GM21515 (cell line): ENCODE measurements at regions not wholly inside any gene's neighbourhood (a gene's known extent, or its start where the extent isn't known, plus 50 kb on each side); places are given as distances from the start of the nearest gene placed in this dataset.

Experiments used
- ATAC-seq: cut with Tn5 transposase; IDR thresholded peaks from one replicate; pipeline ENCODE4 v1.9.1; 2021; ENCODE audit not compliant: unreplicated experiment

- ATAC-seq = no peak
Measured at GRCh38 chr7:153006452-153006851, 246.9 kb downstream of the ACTR3B start.

DNA sequence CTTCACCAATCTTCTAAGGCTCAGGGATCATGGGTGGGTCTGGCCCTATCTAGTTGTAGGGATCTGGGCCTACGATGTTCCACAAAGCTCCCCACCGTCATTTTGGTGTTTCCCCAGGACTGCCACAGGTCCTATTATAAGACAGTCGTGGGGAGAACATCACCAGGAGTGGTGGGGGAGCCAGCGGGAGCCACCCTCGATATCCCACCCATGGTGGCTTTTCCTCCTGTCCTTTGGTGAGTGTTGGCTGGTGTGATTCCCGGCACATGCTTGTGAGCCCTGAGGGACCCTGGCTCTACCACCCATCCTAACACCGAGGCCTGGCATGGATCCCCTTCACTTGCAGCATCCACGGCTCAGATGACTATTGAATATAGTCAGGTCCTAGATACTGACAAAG is 247.4 kb downstream of the ACTR3B start:
- no peak for ATAC-seq

- no peak for ATAC-seq
Measured at GRCh38 chr7:153010416-153010815, 250.9 kb downstream of the ACTR3B start.

DNA sequence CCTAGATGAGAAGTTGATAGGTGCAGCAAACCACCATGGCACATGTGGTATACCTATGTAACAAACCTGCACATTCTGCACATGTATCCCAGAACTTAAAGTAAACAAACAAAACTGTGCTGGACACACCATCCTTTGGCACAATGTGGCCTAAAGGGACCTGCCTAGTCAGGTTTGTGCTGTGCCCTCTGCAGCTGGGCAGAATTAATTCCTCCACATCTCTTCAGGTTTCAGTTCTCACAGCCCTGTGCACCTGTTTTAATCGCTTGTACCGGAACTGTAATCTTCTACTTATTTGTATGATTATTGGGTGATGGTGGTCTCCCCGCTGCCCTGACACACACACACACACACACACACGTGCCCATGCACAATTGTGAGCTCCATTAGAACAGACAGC is 252.7 kb downstream of the ACTR3B start:
- no peak for ATAC-seq

DNA sequence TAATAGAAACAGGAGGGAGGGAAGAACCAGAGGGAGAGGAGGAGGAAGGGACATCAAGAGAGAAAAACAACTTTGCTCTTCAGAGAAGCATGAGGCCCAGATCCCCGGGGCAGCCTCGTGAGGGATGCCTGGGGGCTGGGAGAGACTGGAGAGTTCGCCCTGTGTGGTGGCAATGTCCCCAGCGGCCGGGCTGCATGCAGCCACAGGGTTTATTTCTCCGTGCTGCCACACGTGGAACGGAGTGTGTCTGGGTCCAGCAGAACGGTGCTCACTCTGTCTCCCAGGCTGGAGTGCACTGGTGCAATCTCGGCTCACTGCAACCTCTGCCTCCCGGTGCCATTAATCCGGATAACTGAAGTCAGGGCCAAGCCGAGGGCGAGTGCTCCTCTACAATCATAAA is 257.7 kb downstream of the ACTR3B start:
- ATAC-seq = no peak

GRCh38 chr7:153021542-153021941 is 262.0 kb downstream of the ACTR3B start:
- ATAC-seq = no peak

DNA sequence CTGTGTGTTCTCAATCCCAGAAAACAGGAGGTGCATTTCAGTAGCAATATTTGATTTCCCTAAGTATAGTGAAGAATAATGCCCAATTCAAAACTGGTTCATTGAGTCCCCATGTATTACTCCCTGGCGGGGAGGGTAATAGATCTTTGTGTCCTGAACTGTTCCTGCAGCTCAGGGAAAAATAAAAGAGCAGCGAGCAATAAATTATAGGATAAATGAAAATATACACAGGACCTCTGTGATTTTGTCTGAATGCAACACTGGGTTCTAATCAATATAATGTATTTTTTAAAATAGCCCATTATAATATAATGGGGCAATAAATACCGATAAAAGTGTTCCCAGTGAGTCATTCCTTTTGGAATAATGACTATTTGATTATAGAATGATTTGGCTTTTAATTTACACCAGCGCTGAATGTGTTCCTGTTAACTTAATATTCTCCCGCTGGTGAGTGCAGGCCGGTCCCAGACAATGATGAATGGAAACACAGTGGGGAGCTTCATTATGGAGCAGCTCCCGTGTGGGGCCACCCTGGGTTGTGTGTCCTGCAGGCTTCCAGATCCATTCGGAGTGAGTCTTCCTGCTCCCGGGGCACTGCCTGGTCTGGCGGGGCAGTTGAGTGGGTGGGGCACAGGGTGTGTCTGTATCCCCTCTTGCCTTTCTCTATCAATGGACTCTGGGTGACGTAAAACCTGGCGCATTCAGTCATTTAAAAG is 263.1 kb downstream of the ACTR3B start:
- ATAC-seq = no peak

GRCh38 chr7:153023194-153023592 is 263.6 kb downstream of the ACTR3B start:
- no peak for ATAC-seq

DNA sequence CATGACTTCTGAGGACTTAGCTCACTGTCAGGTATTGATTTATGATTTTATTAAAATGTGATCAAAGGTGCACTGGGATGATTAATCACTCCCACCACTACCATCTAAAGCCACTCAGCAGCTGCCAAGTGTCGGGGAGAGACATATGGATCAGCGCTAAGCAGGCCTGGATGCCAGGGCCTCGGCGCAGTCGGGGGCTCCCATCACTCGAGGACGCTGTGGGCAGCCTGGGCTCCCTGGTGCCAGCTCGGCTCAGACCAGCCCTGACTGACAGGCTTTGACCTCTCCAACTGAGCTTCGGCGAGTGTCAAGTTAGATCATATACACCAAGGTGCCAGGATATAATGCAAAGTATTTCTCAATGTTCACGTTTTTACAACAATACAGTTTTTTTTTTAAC is 267.7 kb downstream of the ACTR3B start:
- no peak for ATAC-seq

GRCh38 chr7:153027904-153028303 is 268.4 kb downstream of the ACTR3B start:
- ATAC-seq = no peak

DNA sequence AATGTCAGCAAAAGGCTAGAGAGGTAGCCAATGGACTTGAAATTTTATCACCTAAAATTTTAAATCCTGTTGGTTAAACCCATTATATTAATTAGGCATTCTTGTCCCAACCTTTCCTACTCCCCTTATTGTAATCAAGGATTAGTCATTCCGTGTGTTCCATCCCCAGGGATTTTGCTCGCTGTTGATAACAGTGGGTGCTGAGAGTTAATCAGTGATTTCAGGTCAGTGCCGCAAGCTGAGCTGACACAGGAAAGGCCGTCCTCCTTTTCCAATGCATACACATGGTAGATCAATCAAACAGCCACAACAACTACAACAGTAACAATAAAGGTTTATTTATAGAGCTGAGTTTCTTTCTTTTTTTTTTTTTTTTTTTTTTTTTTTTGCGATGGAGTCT is 271.4 kb downstream of the ACTR3B start:
- ATAC-seq = no peak

- ATAC-seq = no peak
Measured at GRCh38 chr7:153034791-153035190, 275.2 kb downstream of the ACTR3B start.

DNA sequence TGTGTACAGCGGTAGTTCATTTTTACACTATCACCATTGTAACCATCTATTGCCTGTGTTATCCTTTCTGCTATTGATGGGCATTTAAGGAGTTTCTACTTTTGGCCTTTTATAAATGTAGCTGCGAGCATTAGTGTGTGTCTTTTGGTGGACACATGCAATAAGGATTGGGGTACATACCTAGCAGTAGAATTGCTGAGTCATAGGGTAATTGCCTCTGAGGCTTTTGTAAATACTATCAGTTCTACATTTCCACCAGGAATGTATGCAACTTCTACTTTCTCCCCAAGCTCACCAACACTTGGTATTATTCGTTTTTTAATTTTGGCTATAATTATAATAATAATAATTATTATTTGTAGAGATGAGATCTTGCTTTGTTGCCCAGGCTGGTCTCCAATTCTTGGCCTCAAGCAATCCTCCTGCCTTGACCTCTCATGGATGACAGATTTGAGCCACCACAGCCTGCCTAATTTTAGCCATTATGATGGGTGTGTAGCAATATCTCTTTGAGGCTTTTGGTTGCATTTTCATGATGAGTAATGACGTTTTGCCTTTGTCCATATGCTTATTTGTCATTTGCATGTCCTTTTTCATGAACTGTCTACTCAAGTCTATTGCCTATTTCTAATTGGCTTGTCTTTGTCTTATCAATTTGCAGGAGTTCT is 277.0 kb downstream of the ACTR3B start:
- no peak for ATAC-seq

GRCh38 chr7:153043440-153043839 is 283.9 kb downstream of the ACTR3B start:
- no peak for ATAC-seq

GRCh38 chr7:153044981-153045380 is 285.4 kb downstream of the ACTR3B start:
- ATAC-seq = no peak

DNA sequence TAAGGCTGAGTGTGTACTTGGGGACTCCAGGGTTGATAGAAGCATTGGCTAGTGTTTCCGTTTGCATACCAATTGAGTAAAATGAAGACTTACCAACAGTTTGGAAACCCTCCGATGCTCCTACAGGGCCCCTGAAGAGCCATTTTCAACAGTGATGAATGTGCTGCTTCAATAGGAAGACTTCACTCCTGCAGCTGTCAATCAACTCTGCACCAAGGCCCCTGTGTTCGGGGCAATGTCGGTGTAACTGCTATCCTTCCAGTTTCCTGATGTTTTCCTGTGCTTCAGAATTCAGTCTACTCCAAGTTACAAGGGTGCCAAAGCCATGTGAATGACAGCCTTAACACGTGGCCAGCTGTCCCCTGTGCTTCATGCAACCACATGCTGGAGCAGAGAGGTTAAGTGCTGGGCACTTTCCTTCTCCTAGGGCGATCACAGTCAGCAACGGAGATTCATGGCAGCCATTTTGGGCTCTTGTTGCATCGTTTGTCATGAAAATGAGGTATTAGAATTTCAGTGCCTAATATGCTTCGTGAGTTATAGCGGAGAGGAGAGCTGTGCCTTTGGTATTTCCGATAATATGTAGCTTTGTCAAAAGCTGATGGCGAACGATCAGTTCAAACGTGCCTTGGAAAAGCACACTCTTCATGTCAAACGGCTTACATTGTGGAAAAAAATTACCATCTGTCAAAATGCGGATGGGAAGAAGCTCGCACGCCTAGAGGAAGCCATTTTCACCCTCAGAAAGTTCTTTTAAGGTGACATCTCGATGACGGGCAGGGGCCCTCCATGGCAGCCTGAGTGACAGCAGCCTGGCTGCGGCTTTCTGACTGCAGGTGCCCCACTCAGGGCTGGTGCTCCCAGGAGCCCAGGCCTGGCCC is 287.8 kb downstream of the ACTR3B start:
- ATAC-seq = no peak

GRCh38 chr7:153052206-153052605 is 292.7 kb downstream of the ACTR3B start:
- no peak for ATAC-seq

GRCh38 chr7:153061910-153062528 is 302.5 kb downstream of the ACTR3B start:
- ATAC-seq = no peak

DNA sequence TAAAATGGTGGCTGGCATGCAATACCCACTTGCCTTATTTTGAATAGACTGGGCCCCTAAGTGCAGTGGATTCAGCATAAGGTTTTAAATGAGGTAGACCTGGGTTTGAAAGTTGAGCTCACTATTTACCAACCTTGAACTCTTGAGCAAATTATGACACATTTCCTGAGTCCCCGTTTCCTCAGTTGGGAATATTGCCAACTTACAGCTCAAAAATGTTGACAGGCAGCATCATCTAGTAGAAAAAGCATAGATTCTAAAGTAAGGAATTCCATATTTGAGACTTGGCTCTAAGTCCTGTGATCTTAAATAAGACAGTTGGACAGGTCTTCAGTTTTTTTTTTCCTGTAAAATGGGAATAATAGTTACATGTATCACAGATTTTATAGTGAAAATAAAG is 305.5 kb downstream of the ACTR3B start:
- ATAC-seq = no peak

DNA sequence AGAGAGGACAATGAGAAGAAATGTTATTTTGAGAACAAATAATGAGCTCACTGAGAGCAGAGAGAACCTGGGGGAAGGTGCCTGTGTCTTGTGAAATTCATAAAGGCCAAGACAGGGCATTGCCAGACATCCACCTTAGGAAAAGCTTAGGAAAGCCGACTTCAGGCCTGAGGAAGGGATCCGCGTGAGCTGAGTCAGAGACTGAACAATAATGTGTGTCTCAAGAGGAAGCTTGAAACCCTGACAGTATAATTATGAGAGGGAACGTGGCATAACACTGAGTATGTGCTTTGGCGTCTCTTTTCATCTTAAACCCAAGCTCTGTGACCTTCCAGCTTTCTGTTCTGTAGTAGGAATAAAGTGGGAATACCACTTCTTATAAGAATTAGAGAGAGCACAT is 307.2 kb downstream of the ACTR3B start:
- no peak for ATAC-seq

GRCh38 chr7:153070141-153070540 is 310.6 kb downstream of the ACTR3B start:
- no peak for ATAC-seq
